Spinal cord (tissue), 9 donors: ENCODE measurements at regions not wholly inside any gene's neighbourhood (a gene's known extent, or its start where the extent isn't known, plus 50 kb on each side); places are given as distances from the start of the nearest gene placed in this dataset.
"Not testable (repeated sequence)": the region's sequence is repeated elsewhere in the genome, so short reads cannot be mapped to it uniquely, and the experiment has no call there.

Experiments
- DNase-seq, 6 donors: peaks; one replicate each; pipeline versions ENCODE4 v3.0.0 to v3.0.0-alpha.2; 2013 to 2015; ENCODE audit warnings: low spot score in 6 of 6, low read depth in 4 of 6
- H3K27ac ChIP-seq: one replicate; pipeline ENCODE4 v1.5.1; 2013; ENCODE audit warnings: low read depth, low read length, control low read depth
- H3K27me3 ChIP-seq: one replicate; pipeline ENCODE4 v1.6.1; 2013; ENCODE audit warnings: low read length; ENCODE audit not compliant: control insufficient read depth, insufficient read depth
- H3K36me3 ChIP-seq: one replicate; pipeline ENCODE4 v1.6.1; 2013; ENCODE audit warnings: low read length; ENCODE audit not compliant: control insufficient read depth, insufficient read depth
- H3K4me1 ChIP-seq: one replicate; pipeline ENCODE4 v1.6.1; 2013; ENCODE audit warnings: low read length; ENCODE audit not compliant: control insufficient read depth, insufficient read depth
- H3K4me3 ChIP-seq: one replicate; pipeline ENCODE4 v1.5.1; 2013; ENCODE audit warnings: low read depth, low read length, control low read depth
- H3K9me3 ChIP-seq: one replicate; pipeline ENCODE4 v1.6.1; 2013; ENCODE audit warnings: low read length; ENCODE audit not compliant: control insufficient read depth, insufficient read depth
- WGBS: methylation state at CpG from one replicate; pipeline ENCODE4 v1.1.5; 2013; ENCODE audit warnings: missing lambda C conversion rate; ENCODE audit not compliant: insufficient coverage; 5-methylcytosine and 5-hydroxymethylcytosine counted together
- donor health status: healthy.

DNA sequence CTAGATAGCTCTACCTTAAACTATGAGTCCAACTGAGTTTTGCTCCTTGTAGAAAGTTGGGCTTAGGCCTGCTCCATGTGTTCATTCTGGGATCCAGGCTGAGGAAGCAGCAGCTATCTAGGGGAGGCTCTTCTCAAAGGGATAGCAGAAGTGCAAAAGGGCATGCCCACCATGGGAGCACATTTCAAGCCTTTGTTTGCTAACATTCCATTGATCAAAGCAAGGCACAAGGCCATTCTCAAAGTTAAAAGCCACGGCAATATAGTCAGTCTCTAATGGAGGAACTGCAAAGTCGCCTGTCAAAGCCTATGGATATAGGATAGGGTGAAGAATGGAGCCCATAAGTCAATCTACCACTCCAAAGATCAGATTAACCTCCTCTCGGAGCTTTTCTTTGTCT lies 488.1 kb upstream of the ARX start:
- H3K27me3 ChIP-seq: no peaks in the 10 kb centered on the region
- no CpG with 5 or more reads among the region's 3 CpGs for WGBS

DNA sequence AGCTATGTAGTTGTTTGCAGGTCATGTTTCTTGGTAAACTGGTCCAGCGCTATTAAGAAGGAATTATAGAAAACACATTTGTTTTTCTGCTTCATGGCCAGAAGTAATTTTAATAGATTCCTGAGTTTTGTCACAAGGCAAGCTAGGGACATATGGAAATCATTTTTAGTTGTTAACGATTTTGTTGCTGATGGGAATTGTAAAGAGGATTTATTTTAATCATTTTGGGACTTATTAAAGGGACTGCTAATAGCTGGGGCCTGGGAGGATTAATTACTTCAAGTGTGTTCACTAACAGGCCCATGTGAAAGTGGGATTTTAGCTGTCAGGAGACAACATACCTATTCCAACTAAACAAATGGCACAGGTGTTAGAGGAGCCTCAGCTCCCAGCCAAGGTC lies 492.0 kb upstream of the ARX start:
- H3K4me3 ChIP-seq: no peak overlapping the region
- H3K9me3 ChIP-seq: no peaks in the 10 kb centered on the region
- H3K27me3 ChIP-seq: no peaks in the 10 kb centered on the region
- no peak overlapping the region for H3K27ac ChIP-seq
- WGBS: 48% methylated on average over 2 of the region's 2 CpGs
- no peak for DNase-seq
- H3K36me3 ChIP-seq: no peaks in the 10 kb centered on the region
- H3K4me1 ChIP-seq: no peaks in the 10 kb centered on the region

More for the DNA sequence above, 488.1 kb upstream of the ARX start:
- no peaks in the 10 kb centered on the region for H3K9me3 ChIP-seq
- no peak for DNase-seq
- no peaks in the 10 kb centered on the region for H3K4me1 ChIP-seq
- no peak overlapping the region for H3K27ac ChIP-seq
- H3K4me3 ChIP-seq: no peak overlapping the region
- no peaks in the 10 kb centered on the region for H3K36me3 ChIP-seq

DNA sequence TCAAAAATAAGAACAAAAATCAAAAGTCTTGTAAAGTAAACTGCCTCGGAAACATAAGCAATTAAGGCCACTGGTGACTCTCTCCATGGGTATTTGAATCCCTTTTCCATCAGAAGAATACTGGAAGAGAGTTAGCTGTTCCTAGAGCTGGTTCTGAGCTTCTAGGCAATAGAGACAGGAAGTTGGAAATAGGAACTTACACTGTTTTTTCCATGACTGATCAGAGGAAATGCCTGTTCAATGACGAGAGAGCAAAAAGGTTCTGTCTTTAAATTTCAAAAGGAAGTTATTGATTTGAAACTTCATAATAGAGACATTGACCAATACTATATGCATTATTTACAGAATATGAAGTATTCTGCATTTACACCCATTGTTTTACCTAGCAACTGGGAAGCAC lies 503.5 kb upstream of the ARX start:
- Histone ChIP-seq H3K27ac (no peak overlapping the region), H3K4me3 (no peak overlapping the region), H3K4me1 (no peaks in the 10 kb centered on the region), H3K36me3 (no peaks in the 10 kb centered on the region), H3K27me3 (no peaks in the 10 kb centered on the region), H3K9me3 (no peaks in the 10 kb centered on the region)
- 100% methylated on average over 1 of the region's 2 CpGs for WGBS
- no peak for DNase-seq

DNA sequence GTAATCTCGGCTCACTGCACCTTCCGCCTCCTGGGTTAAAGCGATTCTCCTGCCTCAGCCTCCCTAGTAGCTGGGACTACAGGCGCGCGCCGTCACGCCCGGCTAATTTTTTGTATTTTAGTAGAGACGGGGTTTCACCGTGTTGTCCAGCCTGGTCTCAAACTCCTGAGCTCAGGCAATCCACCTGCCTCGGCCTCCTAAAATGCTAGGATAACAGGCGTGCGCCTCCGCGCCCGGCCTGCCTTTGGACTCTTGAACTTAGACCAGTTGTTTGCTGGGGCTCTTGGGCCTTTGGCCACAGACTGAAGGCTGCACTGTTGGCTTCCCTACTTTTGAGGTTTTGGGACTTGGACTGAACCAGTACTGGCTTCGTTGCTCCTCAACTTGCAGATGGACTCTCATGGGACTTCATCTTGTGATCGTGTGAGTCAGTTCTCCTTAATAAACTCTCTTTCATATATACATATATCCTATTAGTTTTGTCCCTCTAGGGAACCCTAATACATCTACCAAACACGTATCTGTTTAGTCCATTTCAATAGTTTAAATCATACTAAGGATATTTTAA lies 506.8 kb upstream of the ARX start:
- H3K27ac ChIP-seq, H3K27me3 ChIP-seq, H3K4me1 ChIP-seq, H3K9me3 ChIP-seq, DNase-seq, H3K4me3 ChIP-seq, H3K36me3 ChIP-seq: not testable (repeated sequence)
- WGBS: 90% methylated on average over 17 of the region's 20 CpGs

DNA sequence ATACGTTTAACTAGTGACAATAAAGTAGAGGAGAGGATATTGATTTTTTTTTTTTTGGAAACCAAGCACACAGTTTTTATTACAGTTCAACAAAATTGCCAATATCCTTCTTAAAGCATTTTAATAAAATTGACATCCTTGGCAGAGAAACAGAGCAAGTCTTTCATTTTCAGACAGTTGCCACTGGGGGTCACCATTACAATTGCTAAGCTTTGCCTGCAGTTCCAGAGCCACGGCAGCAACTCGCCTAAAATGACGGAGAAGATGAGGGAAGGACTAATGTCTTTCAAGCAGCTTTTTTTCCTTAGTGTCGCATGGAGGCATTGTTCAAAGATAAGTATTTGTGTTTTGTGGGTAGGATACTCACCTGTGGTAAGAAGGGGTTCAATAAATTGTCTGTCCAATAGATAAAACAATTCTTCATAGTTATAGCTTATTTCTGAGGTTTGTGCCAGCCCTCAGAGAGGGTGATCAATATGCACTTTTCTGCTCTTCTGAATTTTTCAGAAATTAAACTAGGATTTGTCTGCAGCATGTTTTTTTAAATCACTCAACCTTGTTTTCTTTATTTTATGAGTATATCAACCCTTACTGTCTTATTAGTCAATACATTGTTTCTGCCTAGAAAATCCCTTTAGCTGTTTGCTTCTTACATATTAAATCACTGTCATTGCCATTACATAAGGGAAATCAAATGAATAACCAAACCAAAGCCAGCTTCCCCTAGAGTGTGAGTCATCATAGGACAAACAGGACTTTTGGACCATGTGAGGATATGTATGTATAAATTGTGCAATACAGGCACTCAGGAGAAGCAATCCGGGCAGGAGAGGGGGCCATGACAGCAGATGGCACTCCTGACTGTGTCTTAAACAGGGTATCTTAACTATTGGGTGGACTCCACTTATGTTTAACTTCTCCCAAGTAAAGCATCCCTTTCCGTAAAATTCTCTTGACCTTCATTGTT lies 508.1 kb upstream of the ARX start:
- H3K27me3 ChIP-seq: no peaks in the 10 kb centered on the region
- peak in 5 of 6 donors; percentile 15 to 93 (median 43) for DNase-seq
- no peaks in the 10 kb centered on the region for H3K4me1 ChIP-seq
- WGBS: 23% methylated on average over 4 of the region's 7 CpGs
- no peaks in the 10 kb centered on the region for H3K9me3 ChIP-seq
- no peak overlapping the region for H3K4me3 ChIP-seq
- H3K36me3 ChIP-seq: no peaks in the 10 kb centered on the region
- H3K27ac ChIP-seq: no peak overlapping the region

DNA sequence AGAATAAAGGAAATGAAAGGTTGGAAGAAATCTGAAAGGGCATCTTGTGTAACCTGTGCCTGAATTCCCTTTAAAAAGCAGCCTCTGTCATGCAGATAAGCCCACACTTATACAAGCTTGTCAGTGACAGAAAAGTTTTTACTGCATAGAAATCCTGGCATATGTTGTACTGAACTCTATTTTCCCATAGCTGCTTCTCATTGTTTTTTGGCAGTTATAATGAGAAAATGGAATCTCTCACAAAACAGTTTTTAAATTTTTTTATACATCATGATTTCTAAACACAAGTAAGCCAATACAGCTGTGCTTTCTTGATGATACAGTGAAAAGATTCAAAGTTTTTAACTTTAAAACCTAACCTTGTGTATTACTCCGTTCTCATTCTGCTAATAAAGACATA lies 511.4 kb upstream of the ARX start:
- Histone ChIP-seq H3K36me3 (no peaks in the 10 kb centered on the region), H3K4me3 (no peak overlapping the region), H3K9me3 (no peaks in the 10 kb centered on the region), H3K27me3 (peaks cover 2% of the 10 kb centered on the region), H3K27ac (no peak overlapping the region), H3K4me1 (no peaks in the 10 kb centered on the region)
- no CpG with 5 or more reads among the region's 1 CpG for WGBS
- no peak for DNase-seq

DNA sequence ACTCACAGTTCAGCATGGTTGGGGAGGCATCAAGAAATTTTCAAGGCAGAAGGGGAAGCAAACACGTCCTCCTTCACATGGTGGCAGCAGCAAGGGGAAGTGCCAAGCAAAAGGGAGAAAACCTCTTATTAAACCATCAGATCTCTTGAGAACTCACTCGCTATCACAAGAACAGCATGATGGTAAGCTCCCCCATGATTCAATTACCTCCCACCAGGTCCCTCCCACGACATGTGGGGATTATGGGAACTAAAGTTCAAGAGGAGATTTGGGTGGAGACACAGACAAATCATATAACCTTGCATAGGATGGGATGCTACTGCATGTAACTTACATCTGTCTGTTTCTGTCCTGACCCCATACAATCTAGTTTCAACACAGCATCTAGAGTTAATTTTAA lies 511.8 kb upstream of the ARX start:
- H3K4me3 ChIP-seq: no peak overlapping the region
- no peaks in the 10 kb centered on the region for H3K36me3 ChIP-seq
- no CpG with 5 or more reads among the region's 3 CpGs for WGBS
- H3K27ac ChIP-seq: no peak overlapping the region
- peaks cover 2% of the 10 kb centered on the region for H3K27me3 ChIP-seq
- H3K4me1 ChIP-seq: no peaks in the 10 kb centered on the region
- H3K9me3 ChIP-seq: no peaks in the 10 kb centered on the region
- no peak for DNase-seq

DNA sequence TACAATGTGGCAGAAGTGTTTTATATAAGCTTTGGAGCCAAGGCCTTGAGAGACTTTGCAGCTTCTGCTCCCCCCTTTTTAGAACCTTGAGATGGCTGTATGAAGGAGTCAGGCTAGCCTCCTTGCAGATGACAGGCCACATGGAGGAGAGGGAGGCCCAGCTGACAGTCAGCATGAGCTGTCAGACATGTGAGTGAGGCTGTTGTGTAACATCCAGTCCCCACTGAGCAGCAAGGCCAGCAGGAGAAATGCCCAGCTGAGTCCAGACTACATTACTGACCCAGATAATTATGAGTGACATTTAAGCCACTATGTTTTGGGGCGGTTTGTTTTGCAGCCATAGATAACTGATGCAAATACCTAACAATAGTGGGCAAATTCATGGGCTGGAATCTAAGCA lies 515.3 kb upstream of the ARX start:
- no peak for DNase-seq
- no peak overlapping the region for H3K4me3 ChIP-seq
- H3K36me3 ChIP-seq: no peaks in the 10 kb centered on the region
- no peaks in the 10 kb centered on the region for H3K4me1 ChIP-seq
- H3K27ac ChIP-seq: no peak overlapping the region
- WGBS: no CpG with 5 or more reads among the region's 1 CpG
- H3K9me3 ChIP-seq: peaks cover 1% of the 10 kb centered on the region
- H3K27me3 ChIP-seq: peaks cover 2% of the 10 kb centered on the region

DNA sequence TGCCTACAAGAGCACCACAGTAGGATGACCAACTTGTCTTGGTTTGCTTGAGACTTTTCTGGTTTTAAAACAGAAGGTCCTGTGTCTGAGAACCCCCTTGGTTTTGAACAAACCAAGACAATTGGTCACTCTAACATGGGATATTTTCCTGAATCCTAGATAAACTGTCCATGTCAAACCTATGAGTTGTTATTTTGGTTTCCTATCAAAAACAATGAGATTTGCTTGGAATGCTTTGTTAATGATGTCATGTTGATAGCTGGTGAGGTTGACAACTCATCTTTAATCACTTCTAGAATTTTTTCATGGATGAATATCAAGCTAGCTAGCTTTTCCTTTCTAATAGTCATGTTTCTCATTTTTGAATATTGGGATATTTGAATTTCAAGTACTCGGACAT lies 518.3 kb upstream of the ARX start:
- no CpG with 5 or more reads among the region's 1 CpG for WGBS
- H3K9me3 ChIP-seq: peaks cover 1% of the 10 kb centered on the region

More for the DNA sequence above, 518.3 kb upstream of the ARX start:
- H3K27ac ChIP-seq: no peak overlapping the region
- no peaks in the 10 kb centered on the region for H3K4me1 ChIP-seq
- no peak for DNase-seq
- no peaks in the 10 kb centered on the region for H3K36me3 ChIP-seq
- H3K4me3 ChIP-seq: no peak overlapping the region
- peaks cover 2% of the 10 kb centered on the region for H3K27me3 ChIP-seq
